DMS 273 treated with DMSO at 0.1 percent for 48 hours (cell line): ENCODE measurements at regions not wholly inside any gene's neighbourhood (a gene's known extent, or its start where the extent isn't known, plus 50 kb on each side); places are given as distances from the start of the nearest gene placed in this dataset.
"Not testable (repeated sequence)": the region's sequence is repeated elsewhere in the genome, so short reads cannot be mapped to it uniquely, and the experiment has no call there.

ENCODE experiments used
- DNase-seq: peaks from one replicate; lab custom pipeline; 2025; lab: John Stamatoyannopoulos, UW

- not testable (repeated sequence) for DNase-seq
Measured at GRCh38 chr7:36065563-36066342, 87.3 kb upstream of the EEPD1 start.

DNA sequence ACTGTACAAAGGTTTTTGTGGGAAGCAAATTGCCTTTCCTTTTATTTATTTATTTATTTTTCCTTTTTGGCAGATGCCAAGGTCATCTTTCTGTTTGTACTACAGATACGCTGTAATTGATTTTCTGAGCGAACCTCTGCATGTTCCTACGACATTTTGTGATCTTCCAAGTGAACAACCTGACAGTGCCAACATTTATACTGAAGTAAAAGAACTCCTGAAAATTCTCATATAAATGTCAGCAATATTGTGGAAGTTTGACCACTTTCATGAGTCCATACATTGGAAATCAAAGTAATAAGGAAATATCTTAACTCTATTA, 86.8 kb upstream of the EEPD1 start:
- DNase-seq, result no peak

GRCh38 chr7:36070230-36070629, 82.8 kb upstream of the EEPD1 start:
- no peak for DNase-seq

GRCh38 chr7:36071605-36072004, 81.4 kb upstream of the EEPD1 start:
- no peak for DNase-seq

DNA sequence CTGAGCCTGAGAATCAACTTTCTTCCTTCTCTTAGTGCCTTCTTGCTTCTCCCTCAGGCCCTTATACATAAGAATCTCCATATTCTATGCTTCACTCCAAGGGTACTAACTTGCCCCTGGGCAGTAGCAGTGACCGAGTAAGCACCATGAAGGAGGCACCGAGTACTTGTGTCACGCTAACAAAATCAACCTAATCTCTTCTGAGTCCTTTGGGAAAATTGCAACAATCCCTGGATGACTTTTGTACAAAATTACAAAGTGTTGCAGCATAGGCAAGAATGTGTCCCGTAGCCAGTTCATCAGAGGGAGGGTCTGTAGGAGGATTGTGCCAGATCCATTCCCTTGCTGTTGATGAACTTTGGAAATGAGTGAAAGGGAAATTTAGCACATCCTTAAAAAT, 80.4 kb upstream of the EEPD1 start:
- no peak for DNase-seq

DNA sequence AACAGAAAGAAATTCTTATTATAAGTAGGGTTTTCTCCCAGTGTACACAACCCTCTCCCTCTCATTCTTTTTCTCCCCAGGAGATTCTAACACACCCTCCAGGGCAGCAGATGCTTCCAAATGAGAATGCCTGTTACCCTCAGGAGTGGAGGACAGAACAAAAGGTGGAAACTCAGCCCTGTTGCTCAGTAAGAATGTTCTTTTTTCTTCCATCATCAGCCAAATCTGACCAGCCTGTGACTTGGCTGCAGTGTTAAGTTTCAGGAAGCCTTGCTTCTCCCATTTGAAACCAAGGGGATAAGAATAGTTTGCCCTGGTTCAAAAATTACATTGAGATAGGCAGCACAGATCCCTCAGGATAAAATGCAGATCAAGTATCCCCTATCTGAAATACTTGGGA, 77.5 kb upstream of the EEPD1 start:
- no peak for DNase-seq

GRCh38 chr7:36076074-36076473, 77.0 kb upstream of the EEPD1 start:
- DNase-seq, result no peak

DNA sequence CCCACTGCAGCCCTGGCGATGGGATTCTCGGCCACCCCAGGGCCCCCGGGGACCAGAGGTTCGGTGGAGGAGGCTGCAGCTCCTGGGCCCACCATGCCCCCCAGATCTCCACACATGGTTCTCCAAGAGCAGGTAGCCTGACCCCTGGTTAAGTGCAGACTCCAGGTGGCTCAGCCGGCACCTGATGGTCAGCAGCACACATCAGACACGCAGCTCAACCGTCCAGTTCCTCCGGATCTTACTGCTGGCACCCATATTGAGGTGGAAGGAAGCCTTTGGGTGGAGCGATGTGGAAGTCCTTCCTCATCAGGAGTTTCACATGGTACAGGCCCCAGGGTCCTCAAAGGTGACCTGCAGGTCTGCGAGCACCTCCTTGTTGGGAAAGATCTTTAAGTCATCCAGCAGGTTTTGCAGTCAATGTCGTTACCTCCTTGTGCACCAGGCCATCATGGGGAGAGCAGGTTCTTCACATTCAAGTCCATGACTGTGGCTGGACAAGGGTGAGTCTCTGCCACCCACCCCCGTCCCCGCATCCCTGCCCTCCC, 74.2 kb upstream of the EEPD1 start:
- DNase-seq, result no peak

GRCh38 chr7:36079446-36080025, 73.5 kb upstream of the EEPD1 start:
- DNase-seq, result no peak

GRCh38 chr7:36080843-36081242, 72.2 kb upstream of the EEPD1 start:
- DNase-seq, result no peak

- DNase-seq, result no peak
Measured at GRCh38 chr7:36082216-36082615, 70.8 kb upstream of the EEPD1 start.

DNA sequence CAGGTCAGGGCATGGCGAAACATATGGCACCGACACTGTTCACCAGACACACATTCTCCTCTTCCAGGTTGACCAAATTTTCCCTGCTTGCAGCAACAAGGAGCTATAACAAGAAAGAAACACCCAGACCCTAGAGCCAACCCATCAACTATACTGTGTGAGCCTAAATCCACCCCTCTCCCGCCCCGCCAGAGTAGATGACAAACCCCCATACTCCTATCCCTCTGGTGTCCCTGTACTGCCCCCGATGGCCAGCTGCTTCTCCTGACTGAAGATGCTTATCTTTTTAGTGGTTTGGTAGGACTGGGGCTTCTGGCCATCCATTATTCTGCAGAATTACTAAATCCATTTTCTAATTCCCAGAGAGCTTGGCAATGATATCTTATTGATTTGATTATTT, 70.1 kb upstream of the EEPD1 start:
- DNase-seq, result no peak

DNA sequence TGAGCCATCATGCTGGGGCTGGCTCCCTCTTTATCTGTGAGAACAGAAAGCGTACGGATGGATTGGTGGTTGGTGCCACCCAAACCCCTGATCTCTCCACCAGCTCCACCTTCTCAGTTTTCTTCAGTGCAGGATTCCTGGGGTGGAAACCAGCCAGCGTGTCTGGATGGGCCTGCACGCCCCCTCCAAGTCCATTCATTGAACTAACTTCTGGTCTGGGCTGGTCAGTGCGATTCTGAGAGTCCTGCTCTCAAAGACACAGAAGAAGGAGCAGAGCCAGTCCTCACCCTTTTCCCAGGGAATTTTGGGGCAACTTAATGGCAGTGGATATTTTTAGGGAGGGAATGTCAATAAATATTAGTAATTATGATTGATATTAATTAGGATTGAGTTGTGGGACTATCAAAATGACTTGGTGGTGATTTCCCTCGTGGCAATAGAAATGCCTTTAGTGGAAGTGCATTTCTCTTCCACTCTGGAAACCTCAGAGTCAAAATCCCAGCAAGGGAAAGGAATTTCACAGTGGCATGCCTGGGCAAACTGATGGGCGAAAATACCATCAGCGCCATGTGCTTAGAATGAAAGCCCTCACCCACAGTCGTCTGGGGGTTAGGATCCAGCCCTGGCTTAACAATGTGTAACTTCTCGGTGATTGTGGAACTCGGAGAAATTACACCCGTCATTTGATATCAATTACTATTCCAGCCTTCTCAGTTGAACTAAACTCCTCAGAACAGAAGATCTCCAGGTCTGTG, 69.3 kb upstream of the EEPD1 start:
- DNase-seq, result no peak

DNA sequence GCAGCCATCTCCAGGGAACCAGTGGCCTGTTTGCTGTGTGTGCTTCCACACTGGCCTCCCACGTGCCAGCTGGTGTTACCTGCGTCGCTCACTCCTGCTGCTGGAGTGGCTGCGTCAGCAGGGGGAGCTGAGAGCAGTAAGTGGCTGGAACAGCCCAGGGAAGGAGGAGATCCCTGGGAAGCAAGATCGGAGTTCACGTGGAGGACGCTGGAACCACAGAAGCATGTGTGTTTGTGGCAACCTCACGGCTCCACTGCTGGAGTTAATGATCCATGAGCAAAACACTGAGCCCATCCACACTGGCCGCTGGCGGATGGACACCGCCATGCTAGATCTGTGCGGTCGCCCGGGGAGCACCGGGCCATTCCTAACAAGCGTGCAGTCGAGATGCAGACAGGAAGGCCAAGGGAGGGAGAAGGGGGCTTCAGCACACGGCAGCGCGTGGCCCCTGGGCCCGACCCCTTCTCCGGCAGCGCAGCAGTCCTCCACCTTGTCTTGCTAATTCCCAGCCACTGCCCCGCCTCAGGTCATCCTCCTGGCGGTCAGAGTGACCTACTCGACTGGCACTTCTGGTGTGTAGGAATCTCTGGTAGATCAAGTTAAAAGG, 68.5 kb upstream of the EEPD1 start:
- DNase-seq, result no peak

DNA sequence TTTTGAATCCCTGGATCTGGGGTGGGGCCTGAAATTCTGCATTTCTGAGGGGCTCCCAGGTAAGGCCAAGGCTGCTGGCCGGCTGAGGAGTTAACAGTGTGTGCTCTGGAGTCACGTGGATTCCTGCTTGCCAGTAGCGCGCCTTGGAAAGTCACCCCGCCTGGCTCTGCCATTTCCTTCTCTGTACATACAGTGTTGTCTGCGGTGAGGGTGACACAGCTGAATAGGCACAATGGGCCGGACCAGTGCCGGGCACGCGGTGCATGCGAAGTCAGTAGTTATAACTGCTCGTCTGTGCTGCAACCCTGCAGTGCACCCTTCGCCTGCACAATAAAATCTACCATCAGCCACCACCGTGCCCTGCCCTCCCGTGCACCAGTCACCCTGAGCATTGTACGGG, 68.0 kb upstream of the EEPD1 start:
- no peak for DNase-seq

- DNase-seq, result no peak
Measured at GRCh38 chr7:36086571-36086970, 66.5 kb upstream of the EEPD1 start.

DNA sequence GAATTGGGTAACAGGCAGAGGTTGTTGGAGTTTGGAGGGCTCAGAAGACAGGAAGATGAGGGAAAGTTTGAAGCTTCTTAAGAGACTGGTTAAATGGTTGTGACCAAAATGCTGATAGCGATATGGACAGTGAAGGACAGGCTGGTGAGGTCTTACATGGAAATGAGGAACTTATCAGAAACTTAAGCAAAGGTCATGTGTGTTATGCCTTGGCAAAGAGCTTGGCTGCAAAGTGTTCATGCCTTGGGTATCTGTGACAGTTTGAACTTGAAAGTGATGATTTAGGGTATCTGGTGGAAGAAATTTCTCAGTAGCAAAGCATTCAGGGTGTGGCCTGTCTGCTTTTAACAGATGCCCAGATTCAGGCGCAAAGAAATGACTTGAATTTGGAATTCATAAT, 64.5 kb upstream of the EEPD1 start:
- DNase-seq, result no peak

GRCh38 chr7:36088966-36089365, 64.1 kb upstream of the EEPD1 start:
- no peak for DNase-seq

DNA sequence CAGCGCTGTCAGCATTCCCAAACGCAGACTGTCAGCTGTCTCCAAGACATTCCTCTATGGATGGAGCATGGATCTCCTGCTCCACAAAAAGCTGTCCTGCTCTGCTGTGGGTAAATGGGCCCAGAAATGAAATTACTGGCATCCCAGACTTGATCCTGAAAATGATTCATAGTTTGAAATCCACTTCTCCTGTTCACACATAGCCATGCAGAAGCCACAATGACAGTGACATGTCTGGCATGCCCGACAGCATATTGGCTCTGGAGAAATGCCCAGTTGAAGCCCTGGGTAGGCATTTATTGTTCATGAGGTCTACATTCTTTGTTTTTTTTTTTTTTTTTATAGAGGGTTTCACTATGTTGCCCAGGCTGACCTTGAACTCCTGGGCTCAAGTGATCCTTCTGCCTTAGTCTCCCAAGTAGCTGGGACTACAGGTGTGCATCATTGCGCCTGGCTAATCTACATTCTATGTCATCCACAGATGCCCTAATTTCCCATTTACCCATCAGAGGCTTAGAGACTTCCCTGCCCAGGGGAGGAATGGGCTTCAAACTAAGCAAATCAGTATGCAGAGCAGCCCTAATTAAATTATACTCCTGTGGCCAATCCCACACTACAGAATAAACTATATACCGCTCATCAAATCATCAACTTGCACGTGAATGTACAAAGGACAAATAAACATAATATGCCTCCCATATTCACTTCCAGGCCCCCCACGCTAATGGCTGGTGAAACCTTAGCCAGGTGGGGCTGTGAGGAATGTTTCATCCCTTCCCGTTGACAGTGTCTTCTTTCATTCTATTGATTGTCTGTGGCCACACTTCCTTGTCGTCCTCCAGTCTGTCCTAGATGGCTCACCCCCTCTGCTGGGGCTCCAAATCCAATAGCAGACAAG, 61.8 kb upstream of the EEPD1 start:
- DNase-seq, result no peak

DNA sequence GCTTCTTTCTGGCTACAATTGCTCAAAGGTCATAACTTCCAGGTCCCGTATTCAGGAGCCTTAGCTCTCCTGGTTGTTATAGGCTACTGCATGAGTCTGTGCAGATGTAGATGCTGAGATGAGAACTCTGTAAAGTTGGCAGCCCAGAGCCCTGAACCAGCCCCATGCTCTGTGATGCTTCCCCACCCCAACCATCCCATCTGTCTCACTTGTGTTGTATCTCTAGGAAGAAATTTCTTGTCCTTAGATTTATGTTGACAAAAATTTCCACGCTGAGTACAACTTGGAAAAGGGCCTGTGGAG, 61.2 kb upstream of the EEPD1 start:
- DNase-seq, result no peak

DNA sequence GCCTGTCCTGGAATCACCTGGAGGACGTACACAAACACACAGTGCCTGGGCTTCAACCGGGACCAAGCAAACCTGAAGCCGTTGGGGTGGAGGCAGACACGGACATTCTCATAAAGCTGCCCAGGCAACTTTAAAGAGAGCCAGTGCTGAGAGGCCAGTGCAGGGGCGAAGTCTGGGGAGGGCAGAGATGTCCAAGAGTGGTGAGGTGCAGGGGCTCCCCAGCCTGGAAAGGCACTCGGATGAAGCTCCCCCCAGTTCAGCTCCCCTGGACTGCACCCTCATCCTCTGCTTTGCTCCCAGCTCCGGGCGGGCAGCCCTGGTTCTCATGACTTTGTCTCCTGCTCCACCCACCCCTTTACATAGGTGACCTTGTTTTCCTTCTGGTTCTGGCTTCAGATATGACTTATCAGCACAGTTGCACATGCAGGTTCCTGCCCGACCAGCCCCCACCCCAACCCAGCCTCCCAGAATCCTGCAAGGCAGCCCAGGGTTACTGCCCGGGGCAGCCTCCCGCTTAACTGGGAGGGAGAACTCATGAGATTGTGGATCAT, 60.8 kb upstream of the EEPD1 start:
- no peak for DNase-seq
